A549 (cell line): ENCODE measurements at regions not wholly inside any gene's neighbourhood (a gene's known extent, or its start where the extent isn't known, plus 50 kb on each side); places are given as distances from the start of the nearest gene placed in this dataset.

Source experiments
- ATAC-seq, 2 experiments: fragments of 200-7000 bp in 1 of 2; fragments of >200 bp in 1 of 2; cut with Nextera tagmentation in 1 of 2; cut with Tn5 transposase in 1 of 2; 3 replicates each; pipeline versions ENCODE4 v1.8.0 to v1.9.1; 2018 to 2020; ENCODE audit warnings: mild to moderate bottlenecking in 1 of 2, moderate library complexity in 1 of 2
- CTCF ChIA-PET: fragments of 300-600 bp; sonication (Branson Sonifier 250); formaldehyde crosslinking; extraction: SDS; loops from one replicate; lab custom pipeline; 2021; ENCODE audit warnings: antibody characterized with exemption, inconsistent platforms; lab: Yijun Ruan, JAX
- POLR2A ChIA-PET: fragments of 350-600 bp; formaldehyde crosslinking; extraction: SDS; loops from one replicate; lab custom pipeline; 2021; ENCODE audit warnings: antibody characterized with exemption, inconsistent platforms; lab: Yijun Ruan, JAX
- DNase-seq, 2 experiments: peaks; one replicate each; pipeline versions ENCODE4 v3.0.0 to v3.0.0-alpha.2; 2011 to 2016; ENCODE audit warnings: low read depth in 1 of 2, low spot score in 1 of 2
- FAIRE-seq: peaks from 2 replicates; lab custom pipeline; 2011; peaks lifted over from hg19 to GRCh38; lab: Jason Lieb, UNC
- H3K27ac ChIP-seq, 2 experiments: fragments of >200 bp; sonication (Bioruptor Twin); formaldehyde crosslinking; 3 replicates each; pipeline ENCODE4 v1.5.1; 2016 to 2017
- H3K4me1 ChIP-seq: fragments of >200 bp; sonication (Bioruptor Twin); formaldehyde crosslinking; 3 replicates; pipeline ENCODE4 v1.6.1; 2016
- H3K4me2 ChIP-seq: fragments of >200 bp; sonication (Bioruptor Twin); formaldehyde crosslinking; 3 replicates; pipeline ENCODE4 v1.6.1; 2016
- H3K4me3 ChIP-seq: fragments of >200 bp; sonication (Bioruptor Twin); formaldehyde crosslinking; 3 replicates; pipeline ENCODE4 v1.5.1; 2016
- H3K9me3 ChIP-seq: fragments of >200 bp; sonication (Bioruptor Twin); formaldehyde crosslinking; 3 replicates; pipeline ENCODE4 v1.6.1; 2016
- CEBPB ChIP-seq, 2 experiments: fragments of >200 bp in 1 of 2; sonication (Bioruptor Twin) in 1 of 2; formaldehyde crosslinking in 1 of 2; IDR thresholded peaks; 2 replicates each; pipeline ENCODE4 v1.6.1; 2012 to 2016
- CHD2 ChIP-seq: fragments of 150-350 bp; IDR thresholded peaks from 2 replicates; pipeline ENCODE4 v1.6.1; 2014; ENCODE audit warnings: low read length; ENCODE audit not compliant: partially characterized antibody
- CTCF ChIP-seq: fragments of >200 bp; sonication (Bioruptor Twin); formaldehyde crosslinking; IDR thresholded peaks from 3 replicates; pipeline ENCODE4 v1.5.1; 2016
- EHF ChIP-seq: fragments of 250-450 bp; sonication (Bioruptor Pico); IDR thresholded peaks from 2 replicates; pipeline ENCODE4 v1.5.0; 2020; ENCODE audit warnings: mild to moderate bottlenecking
- EP300 ChIP-seq, 2 experiments: fragments of >200 bp; sonication (Bioruptor Twin); formaldehyde crosslinking; IDR thresholded peaks; 2 replicates in 1 of 2; 3 replicates in 1 of 2; pipeline ENCODE4 v1.6.1; 2016 to 2017
- ESRRA ChIP-seq: fragments of 150-350 bp; IDR thresholded peaks from 2 replicates; pipeline ENCODE4 v1.6.1; 2014; ENCODE audit warnings: mild to moderate bottlenecking, low read length, borderline replicate concordance
- FOSL2 ChIP-seq, 2 experiments: fragments of 450-650 bp in 1 of 2; fragments of >200 bp in 1 of 2; sonication (Bioruptor Twin) in 1 of 2; formaldehyde crosslinking; IDR thresholded peaks; 2 replicates each; pipeline versions ENCODE4 v1.5.0 to v1.6.1; 2016 to 2020; ENCODE audit warnings: mild to moderate bottlenecking in 1 of 2, moderate library complexity in 1 of 2
- HDAC2 ChIP-seq: fragments of 200-600 bp; sonication (generic); IDR thresholded peaks from 2 replicates; pipeline ENCODE4 v1.6.1; 2016
- HOXB13 ChIP-seq: fragments of 250-450 bp; sonication (Bioruptor Pico); IDR thresholded peaks from 2 replicates; pipeline ENCODE4 v1.5.0; 2020; ENCODE audit warnings: low read depth, mild to moderate bottlenecking, moderate library complexity
- KDM1A ChIP-seq: fragments of 200-600 bp; sonication (generic); IDR thresholded peaks from 2 replicates; pipeline ENCODE4 v1.6.1; 2016; ENCODE audit warnings: low read depth, mild to moderate bottlenecking
- MAFK ChIP-seq: fragments of 450-650 bp; IDR thresholded peaks from 2 replicates; pipeline ENCODE4 v1.6.1; 2014; ENCODE audit not compliant: partially characterized antibody
- MAZ ChIP-seq: fragments of 150-350 bp; IDR thresholded peaks from 2 replicates; pipeline ENCODE4 v1.6.1; 2014; ENCODE audit warnings: antibody characterized with exemption, low read depth, low read length, borderline replicate concordance
- MYC ChIP-seq: IDR thresholded peaks from 2 replicates; pipeline ENCODE4 v1.6.1; 2012; ENCODE audit warnings: mild to moderate bottlenecking, inconsistent platforms, low read length, improper control_type of control experiment, borderline replicate concordance
- NFE2L2 ChIP-seq: fragments of 150-350 bp; conservative IDR thresholded peaks from 2 replicates; pipeline ENCODE4 v1.6.1; 2014; ENCODE audit warnings: low read length
- NPAS2 ChIP-seq: fragments of 250-450 bp; sonication (Bioruptor Pico); IDR thresholded peaks from 2 replicates; pipeline ENCODE4 v1.8.0; 2022; ENCODE audit warnings: mild to moderate bottlenecking, moderate library complexity, borderline replicate concordance
- PHF8 ChIP-seq: fragments of 200-600 bp; sonication (generic); IDR thresholded peaks from 2 replicates; pipeline ENCODE4 v1.6.1; 2016; ENCODE audit warnings: low read depth, mild to moderate bottlenecking, antibody characterized with exemption, moderate library complexity, borderline replicate concordance
- POLR2AphosphoS2 ChIP-seq: conservative IDR thresholded peaks from 2 replicates; pipeline ENCODE4 v1.6.1; 2012; ENCODE audit warnings: low read length, improper control_type of control experiment, inconsistent platforms
- RARB ChIP-seq: fragments of 250-450 bp; sonication (Bioruptor Pico); IDR thresholded peaks from 2 replicates; pipeline ENCODE4 v1.8.0; 2021; ENCODE audit warnings: mild to moderate bottlenecking, moderate library complexity
- RNF2 ChIP-seq: fragments of 200-600 bp; sonication (generic); IDR thresholded peaks from 2 replicates; pipeline ENCODE4 v1.6.1; 2016; ENCODE audit warnings: low read depth, mild to moderate bottlenecking, antibody characterized with exemption, moderate library complexity, borderline replicate concordance
- TFCP2L1 ChIP-seq: fragments of 250-450 bp; sonication (Bioruptor Pico); IDR thresholded peaks from 2 replicates; pipeline ENCODE4 v1.5.0; 2021; ENCODE audit warnings: mild to moderate bottlenecking
- ZSCAN20 ChIP-seq: fragments of 250-450 bp; sonication (Bioruptor Pico); IDR thresholded peaks from 2 replicates; pipeline ENCODE4 v1.8.0; 2022; ENCODE audit warnings: mild to moderate bottlenecking, moderate library complexity
- WGBS: methylation state at CpG from one replicate; pipeline ENCODE4 v1.1.6; 2017; ENCODE audit errors: missing lambda C conversion rate; 5-methylcytosine and 5-hydroxymethylcytosine counted together

- no peak for ATAC-seq
- no peaks in the 10 kb centered on the region for H3K4me1 ChIP-seq
- H3K4me2 ChIP-seq: no peak overlapping the region
- H3K9me3 ChIP-seq: no peaks in the 10 kb centered on the region
- ChIA-PET CTCF (interaction anchor here (1.7 kb wide), 1 partner anchor 12 kb away, joined by 4 read pairs; no protein-coding TSS in a partner anchor), POLR2A (no interaction called here)
- TF ChIP-seq NPAS2 (no peak), MAFK (peak; percentile 21)
- H3K27ac ChIP-seq: no peak overlapping the region
- DNase-seq: no peak
- FAIRE-seq: no peak
- WGBS: 16% methylated on average over 10 of the region's 10 CpGs
- no peak overlapping the region for H3K4me3 ChIP-seq
Observed at GRCh38 chr10:44647877-44648542, 263.1 kb upstream of the CXCL12 start.

- ATAC-seq (no peak), DNase-seq (no peak), FAIRE-seq (no peak)
- CTCF ChIA-PET: interaction anchor here (2.0 kb wide), 1 partner anchor 22 kb away, joined by 4 read pairs; no protein-coding TSS in a partner anchor
- Histone ChIP-seq H3K4me2 (no peak overlapping the region), H3K4me1 (no peaks in the 10 kb centered on the region), H3K9me3 (no peaks in the 10 kb centered on the region), H3K4me3 (no peak overlapping the region), H3K27ac (no peak overlapping the region)
- WGBS: 30% methylated on average over 6 of the region's 7 CpGs
- no peak for TF ChIP-seq PHF8
- no peak for TF ChIP-seq MYC
- TF ChIP-seq FOSL2 (IDR thresholded peaks at IDR 0.05): no peak
- TF ChIP-seq FOSL2 (CRISPR knock-in tag; IDR thresholded peaks at IDR 0.05): no peak
- TF ChIP-seq MAFK: peak; percentile 10
- TF ChIP-seq ZSCAN20 (CRISPR knock-in tag): no peak
- no peak for TF ChIP-seq POLR2AphosphoS2
- POLR2A ChIA-PET: no interaction called here
Observed at GRCh38 chr10:44650691-44651661, 260.2 kb upstream of the TMEM72 start.

- H3K4me1 ChIP-seq: no peaks in the 10 kb centered on the region
- H3K27ac ChIP-seq: no peak overlapping the region
- DNase-seq: no peak
- POLR2A ChIA-PET: no interaction called here
- 32% methylated on average over 4 of the region's 4 CpGs for WGBS
- no peak overlapping the region for H3K4me2 ChIP-seq
- CTCF ChIA-PET: no interaction called here
- no peak overlapping the region for H3K4me3 ChIP-seq
- ATAC-seq: no peak
- no peak for FAIRE-seq
- TF ChIP-seq ESRRA (no peak), HOXB13 (CRISPR knock-in tag) (no peak), ZSCAN20 (CRISPR knock-in tag) (no peak), RARB (CRISPR knock-in tag) (no peak), EP300 (IDR thresholded peaks at IDR 0.05) (no peak), EHF (CRISPR knock-in tag) (no peak), MAZ (no peak), CEBPB (IDR thresholded peaks at IDR 0.05) (no peak), CTCF (no peak), NFE2L2 (no peak), RNF2 (no peak), KDM1A (no peak), HDAC2 (no peak), CHD2 (no peak), TFCP2L1 (CRISPR knock-in tag) (no peak)
- TF ChIP-seq, all 56 proteins: peak for 0
- no peaks in the 10 kb centered on the region for H3K9me3 ChIP-seq
Observed at GRCh38 chr10:44651834-44652233, 259.3 kb upstream of the TMEM72 start.
